ENCODE measurements at regions not wholly inside any gene's neighbourhood (a gene's known extent, or its start where the extent isn't known, plus 50 kb on each side); places are given as distances from the start of the nearest gene placed in this dataset.

DNA sequence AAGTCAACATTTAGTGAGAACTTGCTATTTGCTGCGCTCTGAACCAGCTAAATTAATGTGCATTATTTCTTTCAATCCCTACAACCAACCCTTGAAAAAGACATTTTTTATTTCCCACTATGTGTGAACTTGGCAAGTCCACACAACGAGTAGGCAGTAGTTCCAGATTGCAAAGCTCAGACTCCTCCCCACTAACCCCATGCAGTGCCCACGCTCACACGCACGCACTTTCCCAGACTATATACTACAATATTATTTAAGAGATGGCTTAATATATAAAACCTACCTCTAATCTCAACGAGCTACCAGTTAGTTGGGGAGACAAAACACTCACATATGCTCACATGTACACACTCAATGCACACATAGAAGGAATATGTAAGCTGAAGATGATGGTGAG lies 671.2 kb downstream of the LMO4 start:
- TF ChIP-seq, protein P1, sequence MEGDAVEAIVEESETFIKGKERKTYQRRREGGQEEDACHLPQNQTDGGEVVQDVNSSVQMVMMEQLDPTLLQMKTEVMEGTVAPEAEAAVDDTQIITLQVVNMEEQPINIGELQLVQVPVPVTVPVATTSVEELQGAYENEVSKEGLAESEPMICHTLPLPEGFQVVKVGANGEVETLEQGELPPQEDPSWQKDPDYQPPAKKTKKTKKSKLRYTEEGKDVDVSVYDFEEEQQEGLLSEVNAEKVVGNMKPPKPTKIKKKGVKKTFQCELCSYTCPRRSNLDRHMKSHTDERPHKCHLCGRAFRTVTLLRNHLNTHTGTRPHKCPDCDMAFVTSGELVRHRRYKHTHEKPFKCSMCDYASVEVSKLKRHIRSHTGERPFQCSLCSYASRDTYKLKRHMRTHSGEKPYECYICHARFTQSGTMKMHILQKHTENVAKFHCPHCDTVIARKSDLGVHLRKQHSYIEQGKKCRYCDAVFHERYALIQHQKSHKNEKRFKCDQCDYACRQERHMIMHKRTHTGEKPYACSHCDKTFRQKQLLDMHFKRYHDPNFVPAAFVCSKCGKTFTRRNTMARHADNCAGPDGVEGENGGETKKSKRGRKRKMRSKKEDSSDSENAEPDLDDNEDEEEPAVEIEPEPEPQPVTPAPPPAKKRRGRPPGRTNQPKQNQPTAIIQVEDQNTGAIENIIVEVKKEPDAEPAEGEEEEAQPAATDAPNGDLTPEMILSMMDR (IDR thresholded peaks at IDR 0.05) = no peak
- TF ChIP-seq EP300 (IDR thresholded peaks at IDR 0.05) = no peak

All from suprapubic skin (tissue), 3 donors.